NCI-H226 (cell line): ENCODE measurements at regions not wholly inside any gene's neighbourhood (a gene's known extent, or its start where the extent isn't known, plus 50 kb on each side); places are given as distances from the start of the nearest gene placed in this dataset.

Experiments
- DNase-seq: peaks from one replicate; pipeline ENCODE4 v3.0.0-alpha.2; 2015

GRCh38 chr1:23639460-23640095 is 52.0 kb upstream of the RPL11 start:
- DNase-seq: no peak

- DNase-seq: no peak
These were observed 52.8 kb upstream of the RPL11 start for GRCh38 chr1:23638786-23639241.

GRCh38 chr1:23638188-23638619 is 53.4 kb upstream of the RPL11 start:
- no peak for DNase-seq

- no peak for DNase-seq
These were observed 55.6 kb upstream of the RPL11 start for GRCh38 chr1:23636009-23636408.

GRCh38 chr1:23634840-23635651 is 56.6 kb upstream of the RPL11 start:
- peak; percentile 70 for DNase-seq

GRCh38 chr1:23634518-23634839 is 57.1 kb upstream of the RPL11 start:
- DNase-seq: no peak

DNA sequence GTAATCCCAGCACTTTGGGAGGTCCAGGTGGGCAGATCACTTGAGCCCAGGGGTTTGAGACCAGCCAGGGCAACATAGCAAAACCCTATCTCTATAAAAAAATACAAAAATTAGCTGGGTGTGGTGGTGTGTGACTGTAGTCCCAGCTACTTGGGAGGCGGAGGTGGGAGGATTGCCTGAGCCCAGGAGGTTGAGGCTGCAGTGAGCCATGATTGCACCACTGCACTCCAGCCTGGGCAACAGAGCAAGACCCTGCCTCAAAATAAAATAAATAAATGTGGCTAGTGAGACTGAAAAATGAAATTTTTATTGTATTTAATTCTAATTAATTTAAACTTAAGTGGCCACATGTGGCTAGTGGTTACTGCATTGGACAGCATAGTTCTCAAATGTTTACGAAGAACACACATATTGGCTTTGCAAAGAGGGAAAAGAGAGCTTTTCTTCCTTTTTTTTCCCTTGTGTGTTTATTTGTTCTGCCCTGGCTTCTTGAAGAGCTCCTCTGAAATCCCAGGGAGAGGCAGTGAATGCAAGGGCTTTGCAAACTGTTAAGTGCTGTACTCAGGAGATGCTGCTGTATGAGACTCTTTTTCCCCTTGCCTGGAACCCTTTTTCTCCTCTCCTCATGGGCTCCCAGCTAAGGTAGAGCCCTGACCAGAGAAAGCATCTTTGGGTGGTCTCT is 59.0 kb upstream of the RPL11 start:
- DNase-seq: no peak

- DNase-seq: peak; percentile 33
These were observed 61.8 kb upstream of the RPL11 start for GRCh38 chr1:23629708-23630290.

- no peak for DNase-seq
These were observed 62.6 kb upstream of the RPL11 start for GRCh38 chr1:23628951-23629387.

GRCh38 chr1:23627069-23627735 is 64.4 kb upstream of the RPL11 start:
- no peak for DNase-seq

- no peak for DNase-seq
These were observed 65.6 kb upstream of the RPL11 start for GRCh38 chr1:23625929-23626535.

GRCh38 chr1:23625459-23625858 is 66.1 kb upstream of the RPL11 start:
- DNase-seq: no peak

GRCh38 chr1:23624440-23624839 is 65.1 kb upstream of the ID3 start:
- no peak for DNase-seq

GRCh38 chr1:23622284-23622683 is 63.0 kb upstream of the ID3 start:
- DNase-seq: no peak

GRCh38 chr1:23620605-23621004 is 61.3 kb upstream of the ID3 start:
- DNase-seq: no peak

GRCh38 chr1:23619299-23620188 is 60.2 kb upstream of the ID3 start:
- DNase-seq: peak; percentile 8

GRCh38 chr1:23618586-23619083 is 59.3 kb upstream of the ID3 start:
- DNase-seq: no peak

DNA sequence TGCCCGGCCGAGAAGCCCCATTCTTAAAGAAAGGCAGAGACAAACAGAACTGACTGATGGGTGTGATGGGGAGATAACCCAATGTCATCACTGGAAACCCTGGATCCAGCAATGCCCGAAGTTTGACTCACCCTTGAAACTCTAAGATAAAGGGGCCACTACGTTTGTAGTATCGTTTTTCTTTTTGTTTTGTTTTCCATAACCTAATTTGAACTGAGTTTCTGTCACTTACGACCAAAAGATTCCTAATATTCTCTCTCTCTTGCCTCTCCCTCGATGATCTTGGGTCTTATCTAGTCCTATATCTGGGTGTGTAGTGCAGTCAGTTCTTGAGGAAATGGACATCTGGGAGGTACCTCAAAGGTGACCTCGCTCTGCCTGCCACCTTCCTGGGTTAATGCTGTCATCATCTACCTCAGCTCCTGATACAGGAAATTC is 57.8 kb upstream of the ID3 start:
- no peak for DNase-seq

DNA sequence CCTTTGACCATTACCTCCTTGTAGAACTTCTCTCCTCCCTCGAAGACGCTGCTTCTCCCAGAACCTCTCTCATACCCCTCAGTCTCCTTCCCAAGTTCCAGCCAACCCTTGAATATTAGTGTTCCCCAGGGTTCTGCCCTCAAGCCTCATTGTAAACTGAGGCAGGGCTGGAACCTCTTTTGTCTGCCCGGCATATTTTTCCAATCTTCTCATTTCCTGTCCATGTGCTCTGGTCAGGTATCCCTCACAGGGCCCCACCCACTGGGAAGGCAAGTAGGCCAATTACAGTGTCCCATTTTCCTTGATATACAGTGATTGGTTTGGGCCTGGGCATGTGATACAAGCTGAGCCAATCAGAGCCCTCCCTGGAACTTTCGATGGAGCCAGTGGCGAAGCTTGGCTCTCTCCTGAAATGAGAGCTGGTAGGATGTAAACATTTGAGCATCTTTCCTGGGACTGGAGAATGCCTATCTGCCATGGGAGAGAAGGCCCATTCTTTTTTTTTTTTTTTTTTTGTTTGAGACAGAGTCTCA is 57.1 kb upstream of the ID3 start:
- DNase-seq: no peak

GRCh38 chr1:23615852-23616251 is 56.6 kb upstream of the ID3 start:
- no peak for DNase-seq

DNA sequence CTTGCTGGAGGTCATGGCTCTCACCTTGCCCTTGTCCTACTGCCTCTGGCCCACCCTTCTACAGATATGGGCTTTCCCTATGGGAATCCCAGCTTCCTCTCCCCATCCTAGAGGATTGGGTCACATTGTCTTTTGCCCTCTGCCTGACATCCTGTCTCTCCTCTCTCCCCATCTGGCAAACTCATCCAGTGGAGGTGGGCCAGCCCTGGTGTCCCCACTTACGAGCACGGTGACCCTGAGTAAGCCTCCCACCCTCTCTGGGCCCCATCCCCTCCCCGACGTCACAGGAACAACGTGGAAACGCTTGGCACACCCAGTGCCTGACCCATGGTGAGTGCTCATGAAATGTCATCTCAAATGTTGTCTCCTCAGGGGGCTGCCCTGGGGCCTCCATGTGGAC is 56.1 kb upstream of the ID3 start:
- no peak for DNase-seq
